Left kidney (tissue), 1 donor: ENCODE measurements at regions not wholly inside any gene's neighbourhood (a gene's known extent, or its start where the extent isn't known, plus 50 kb on each side); places are given as distances from the start of the nearest gene placed in this dataset.

Experiments used
- DNase-seq: peaks from one replicate; pipeline ENCODE4 v3.0.0-alpha.2; 2013

GRCh38 chr3:187823746-187824145 is 78.5 kb upstream of the BCL6 start:
- no peak for DNase-seq

DNA sequence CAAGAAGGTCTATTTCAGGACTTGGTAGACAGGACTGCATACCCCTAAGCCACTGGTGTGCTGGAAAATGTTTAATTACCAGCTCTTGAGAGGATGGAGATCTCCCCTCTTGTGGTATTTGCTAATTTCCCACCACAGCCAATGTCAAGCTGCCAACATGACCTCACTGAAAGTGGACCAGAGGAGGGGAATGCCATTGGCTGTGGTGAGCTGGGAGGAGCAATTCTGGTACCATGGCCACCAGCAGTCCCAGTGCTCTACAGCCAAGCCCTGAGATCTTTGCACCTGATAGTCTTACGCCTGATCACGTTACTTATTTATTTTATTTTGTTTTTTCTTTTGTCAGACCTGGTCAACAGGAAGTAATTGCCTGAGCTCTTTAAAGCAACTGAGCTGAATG is 82.5 kb upstream of the BCL6 start:
- no peak for DNase-seq

- DNase-seq = no peak
Measured at GRCh38 chr3:187828579-187829452, 83.5 kb upstream of the BCL6 start.

- DNase-seq = no peak
Measured at GRCh38 chr3:187830181-187830580, 84.9 kb upstream of the BCL6 start.

GRCh38 chr3:187831125-187832051 is 86.1 kb upstream of the BCL6 start:
- DNase-seq = no peak

DNA sequence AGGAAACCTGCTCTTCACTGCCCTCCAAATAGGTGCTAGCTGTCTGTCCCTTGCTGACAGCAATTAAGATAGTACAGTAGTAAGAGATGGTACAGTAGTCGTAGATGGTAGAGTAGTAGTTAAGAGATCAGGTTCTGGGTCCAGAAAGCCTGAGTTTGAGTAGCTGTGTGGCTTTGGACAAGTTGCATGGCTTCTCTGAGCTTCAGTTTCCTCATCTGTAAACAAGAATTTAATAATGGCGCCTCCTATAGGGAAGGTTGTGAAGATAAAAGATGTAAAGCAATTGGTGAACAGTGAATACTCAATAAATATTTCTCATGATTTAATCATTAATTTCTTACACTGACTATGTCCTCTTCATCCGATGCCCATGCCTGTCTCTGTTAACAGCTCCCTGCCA is 86.9 kb upstream of the BCL6 start:
- no peak for DNase-seq

DNA sequence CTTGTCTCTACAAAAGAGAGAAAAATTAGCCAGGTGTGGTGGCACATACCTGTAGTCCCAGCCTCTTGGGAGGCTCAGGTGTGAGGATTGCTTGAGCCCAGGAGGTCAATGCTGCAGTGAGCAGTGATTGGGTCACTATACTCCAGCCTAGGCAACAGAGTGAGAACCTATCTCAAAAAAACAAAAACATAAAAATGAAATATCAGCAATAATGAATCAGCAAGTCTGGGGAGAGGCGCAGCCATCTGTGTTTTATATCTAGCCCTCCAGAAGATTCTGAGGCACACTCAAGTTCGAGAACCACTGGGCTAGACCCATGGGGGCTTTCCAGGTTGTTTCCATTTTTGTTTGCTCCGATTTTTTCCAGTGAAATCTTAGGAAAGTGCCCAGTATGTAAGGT is 88.1 kb upstream of the BCL6 start:
- no peak for DNase-seq

DNA sequence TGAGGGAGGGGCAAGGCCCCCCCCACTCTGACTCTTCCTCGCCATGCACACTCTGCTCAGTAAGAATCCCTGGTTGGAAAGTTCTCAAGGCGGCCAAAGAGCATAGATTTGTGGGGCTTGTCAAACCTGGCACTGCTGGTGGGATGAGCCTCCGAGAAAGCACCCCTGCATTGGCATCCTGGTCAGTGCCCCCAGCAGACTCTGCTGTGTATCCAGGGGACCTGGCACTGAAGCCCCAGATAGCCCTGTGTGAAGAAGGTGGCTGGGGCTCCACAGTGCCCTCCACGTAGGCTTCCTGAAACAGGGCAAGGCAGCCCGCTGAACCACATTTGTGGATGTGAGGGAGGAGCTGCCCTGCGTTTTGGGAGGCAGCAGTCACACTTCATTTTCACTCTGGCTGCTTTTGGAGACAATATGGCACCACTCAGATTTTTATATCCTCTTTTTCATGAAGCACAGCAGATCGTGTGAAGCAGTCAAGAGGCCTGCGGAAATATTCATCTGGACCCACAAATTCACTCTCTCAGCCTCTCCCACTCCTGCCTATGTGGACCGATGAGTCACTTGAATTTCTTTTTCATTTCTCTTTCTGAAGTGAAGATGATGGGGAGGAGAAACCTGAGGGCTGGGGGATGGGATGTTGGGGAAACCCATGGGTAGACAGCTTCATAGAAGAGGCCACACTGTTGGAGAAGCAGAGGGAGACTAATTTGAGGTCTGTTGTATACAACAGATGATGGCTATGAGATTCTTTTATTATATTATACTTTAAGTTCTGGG is 88.7 kb upstream of the BCL6 start:
- DNase-seq = no peak

DNA sequence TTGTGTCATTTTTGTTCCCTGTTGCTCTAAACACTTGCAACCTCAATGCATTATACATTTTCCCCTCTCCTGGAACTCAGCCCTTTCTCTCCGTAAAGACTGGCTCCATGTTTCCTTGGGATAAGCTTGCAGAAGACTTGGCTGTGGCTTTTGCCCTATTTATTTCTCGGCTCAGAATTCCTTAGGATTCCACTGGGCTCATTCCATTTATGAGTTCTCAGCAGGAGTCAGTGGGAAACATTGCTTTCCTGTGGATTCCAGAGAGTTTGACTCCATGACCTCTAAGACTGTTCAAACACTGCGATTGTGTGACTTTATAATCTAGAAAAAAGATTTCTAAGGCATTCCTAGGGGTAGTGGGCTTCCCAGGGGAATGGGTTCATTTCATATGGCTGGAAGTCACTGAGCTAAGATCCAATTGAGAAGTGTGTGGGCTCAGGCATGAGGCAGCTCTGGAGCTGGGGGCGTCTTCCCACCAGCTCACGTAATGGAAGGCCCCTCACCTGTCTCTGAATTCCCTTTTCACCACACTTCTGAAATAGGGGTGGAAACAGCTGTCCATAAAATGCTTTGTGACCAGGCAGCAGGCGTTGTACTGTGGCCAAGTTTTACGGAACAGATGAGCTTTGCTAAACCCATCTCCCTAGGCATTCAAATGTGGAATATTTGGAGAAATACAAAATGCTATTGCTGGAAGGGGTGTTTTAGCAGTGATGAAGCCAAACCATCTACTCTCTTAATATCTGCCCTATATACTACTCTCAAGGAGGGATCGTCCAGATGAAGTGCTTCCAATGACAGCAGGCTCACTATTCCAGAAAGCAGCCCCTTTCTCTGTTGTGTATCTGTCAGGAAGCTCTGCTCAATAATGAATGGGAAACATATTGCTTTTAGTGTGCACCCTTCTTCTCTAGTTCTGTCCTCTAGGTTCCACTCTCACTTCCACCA is 91.8 kb upstream of the BCL6 start:
- DNase-seq = no peak

GRCh38 chr3:187838016-187838540 is 92.8 kb upstream of the BCL6 start:
- DNase-seq = no peak

DNA sequence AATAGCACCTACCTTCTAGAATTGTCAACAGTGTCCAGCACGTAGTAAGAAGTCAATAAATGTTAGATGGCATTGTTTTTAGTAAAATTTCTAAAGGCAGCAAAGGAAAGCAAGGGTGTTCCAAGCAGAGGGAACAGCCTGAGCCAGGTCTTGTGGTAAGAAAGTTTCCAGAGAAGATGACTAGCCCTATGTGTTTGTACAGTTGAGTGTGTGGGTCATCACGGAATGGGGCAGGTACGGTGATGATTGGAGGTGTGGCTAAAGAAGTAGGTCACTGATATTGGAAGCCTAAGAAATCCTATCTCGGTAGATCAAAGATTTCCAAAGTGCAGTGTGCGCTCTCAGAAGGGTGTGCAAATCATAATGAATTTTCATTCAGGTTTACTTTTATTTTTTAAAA is 94.2 kb upstream of the BCL6 start:
- DNase-seq = no peak

DNA sequence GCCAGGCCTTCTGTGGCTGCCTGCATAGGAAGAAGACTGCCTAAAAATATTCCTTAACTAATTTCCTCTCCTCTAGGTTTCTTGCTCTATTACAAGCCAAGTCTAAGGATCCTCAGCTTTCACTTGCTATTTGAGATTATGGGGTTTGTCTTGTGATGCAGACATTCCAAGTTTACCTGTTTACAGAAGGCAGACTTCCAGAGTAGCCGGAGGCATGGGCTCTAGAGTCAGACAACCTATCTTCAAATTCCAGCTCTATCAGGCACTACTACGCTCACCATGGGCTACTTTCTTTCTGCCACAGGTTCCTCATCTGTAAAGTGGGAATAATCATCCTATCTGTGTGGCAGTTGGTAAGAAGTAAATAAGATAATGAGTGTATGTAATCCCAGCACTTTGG is 95.6 kb upstream of the BCL6 start:
- DNase-seq = no peak

DNA sequence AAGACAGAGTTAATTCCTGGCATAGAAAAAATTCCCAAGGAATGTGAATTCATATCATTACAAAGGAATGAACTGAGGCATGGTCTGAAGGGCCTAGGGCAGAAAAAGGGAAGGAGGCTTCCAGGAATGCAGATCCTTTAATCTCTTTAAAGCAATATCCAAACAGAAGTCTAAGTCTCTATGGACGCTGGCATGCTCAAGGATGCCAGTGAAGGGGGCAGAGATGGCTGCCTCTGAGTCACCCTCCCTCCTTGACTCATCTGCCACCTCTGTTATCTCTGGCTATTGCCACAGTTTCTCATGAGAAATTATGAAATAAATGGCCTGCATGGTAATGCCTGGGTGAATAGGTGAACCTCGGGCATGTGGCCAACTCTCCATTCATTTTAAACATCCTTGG is 96.3 kb upstream of the BCL6 start:
- no peak for DNase-seq

DNA sequence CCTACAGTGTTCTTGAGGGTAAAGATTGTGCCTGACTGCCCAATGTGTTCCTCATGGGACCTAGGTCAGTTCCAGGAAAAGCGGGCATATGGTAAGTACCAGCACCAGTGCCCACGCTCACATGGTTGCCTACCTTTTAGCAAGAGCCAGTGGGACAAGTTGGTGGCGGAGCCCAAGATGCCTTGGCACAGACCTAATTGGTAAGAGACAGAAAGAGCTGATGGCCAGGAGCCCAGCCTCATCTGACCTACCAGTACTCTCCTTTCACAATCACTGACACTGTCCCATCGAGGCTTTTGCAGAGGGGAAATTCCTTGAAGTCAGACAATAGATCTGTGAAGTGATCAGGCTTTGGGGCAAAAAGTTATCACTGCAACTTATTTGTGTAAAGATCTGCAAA is 98.4 kb upstream of the BCL6 start:
- DNase-seq = no peak

GRCh38 chr3:187844708-187845107 is 99.4 kb upstream of the BCL6 start:
- DNase-seq = no peak

DNA sequence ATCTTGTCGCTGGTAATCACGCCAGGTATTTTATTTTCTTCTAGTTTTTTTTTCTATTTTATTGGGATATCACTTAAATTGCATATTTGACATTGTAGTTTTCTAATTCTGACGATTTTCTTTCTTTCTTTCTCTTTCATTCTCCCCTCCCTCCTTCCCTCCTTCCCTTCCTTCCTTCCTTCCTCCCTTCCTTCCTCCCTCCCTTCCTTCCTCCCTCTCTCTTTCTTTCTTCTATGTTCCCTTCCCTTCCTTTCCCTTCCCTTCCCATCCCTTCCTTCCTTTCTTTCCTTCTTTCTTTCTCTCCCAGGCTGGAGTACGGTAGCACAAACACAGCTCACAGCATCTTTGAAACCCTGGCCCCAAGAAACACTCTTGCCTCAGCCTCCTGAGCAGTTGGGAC is 100.6 kb upstream of the BCL6 start:
- DNase-seq = no peak

GRCh38 chr3:187848401-187848800 is 103.1 kb upstream of the BCL6 start:
- no peak for DNase-seq

DNA sequence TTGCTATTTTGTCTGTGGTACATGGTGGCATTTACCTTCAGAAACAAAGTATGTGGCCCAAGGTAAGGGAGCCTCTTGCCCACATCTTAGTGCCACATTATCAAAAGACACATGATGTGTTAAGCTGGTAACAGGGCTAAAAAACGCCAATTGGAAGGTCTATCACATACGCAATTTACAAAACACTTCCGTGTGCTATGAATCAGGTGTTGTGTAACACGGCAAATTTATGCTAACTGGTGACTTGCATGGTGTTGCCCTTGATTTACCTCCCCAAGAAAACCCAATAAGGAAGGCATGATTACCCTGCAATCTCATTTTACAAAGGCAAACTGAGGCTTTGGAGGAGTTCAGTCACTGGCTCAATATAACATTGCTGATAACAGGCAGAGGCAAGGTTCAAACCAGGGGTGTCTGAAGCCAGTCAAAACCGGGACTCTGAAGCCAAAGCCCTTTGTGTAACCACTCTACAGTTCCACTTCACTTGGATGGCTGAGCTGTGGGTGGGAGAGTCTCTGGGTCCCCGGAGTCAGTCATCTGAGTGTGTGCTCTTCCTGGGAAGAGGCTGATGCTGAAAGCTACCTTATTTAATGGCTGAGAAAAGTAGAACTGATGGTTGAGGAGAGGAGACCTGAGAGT is 103.9 kb upstream of the BCL6 start:
- no peak for DNase-seq

GRCh38 chr3:187850258-187850921 is 105.1 kb upstream of the BCL6 start:
- DNase-seq = no peak
